ENCODE measurements at regions not wholly inside any gene's neighbourhood (a gene's known extent, or its start where the extent isn't known, plus 50 kb on each side); places are given as distances from the start of the nearest gene placed in this dataset.
"Not testable (repeated sequence)": the region's sequence is repeated elsewhere in the genome, so short reads cannot be mapped to it uniquely, and the experiment has no call there.

GRCh38 chr2:102893870-102894269, 132.0 kb downstream of the TMEM182 start:
- H3K27ac ChIP-seq = no peak overlapping the region
- no peak for TF ChIP-seq CTCF (conservative IDR thresholded peaks at IDR 0.05)

DNA sequence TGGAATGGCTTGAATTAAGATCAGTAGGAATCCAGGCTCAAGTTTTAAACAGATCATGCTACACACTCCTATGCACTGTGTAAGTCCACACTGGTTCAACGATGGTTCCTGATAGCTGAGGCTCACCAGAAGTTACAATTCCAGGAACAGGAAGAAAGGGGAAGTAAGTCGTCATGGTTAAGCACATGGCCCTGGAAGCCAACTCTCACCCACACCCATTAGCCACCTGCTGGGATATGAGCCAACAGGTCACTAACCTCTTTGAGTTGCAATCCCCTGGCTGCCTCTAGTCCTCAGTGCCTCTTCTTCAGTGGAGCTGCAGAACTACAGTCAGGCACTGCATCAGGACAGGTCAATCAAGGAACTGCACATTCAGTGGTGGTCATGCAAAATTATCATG, 133.5 kb downstream of the TMEM182 start:
- no peak overlapping the region for H3K27ac ChIP-seq

GRCh38 chr2:102909240-102909639, 147.4 kb downstream of the TMEM182 start:
- H3K27ac ChIP-seq = not testable (repeated sequence)

More for the DNA sequence above, 133.5 kb downstream of the TMEM182 start:
- no peak for TF ChIP-seq CTCF (conservative IDR thresholded peaks at IDR 0.05)

- no peak overlapping the region for H3K27ac ChIP-seq
- no peak for TF ChIP-seq CTCF (conservative IDR thresholded peaks at IDR 0.05)
These were observed 148.9 kb downstream of the TMEM182 start for GRCh38 chr2:102910724-102911123.

DNA sequence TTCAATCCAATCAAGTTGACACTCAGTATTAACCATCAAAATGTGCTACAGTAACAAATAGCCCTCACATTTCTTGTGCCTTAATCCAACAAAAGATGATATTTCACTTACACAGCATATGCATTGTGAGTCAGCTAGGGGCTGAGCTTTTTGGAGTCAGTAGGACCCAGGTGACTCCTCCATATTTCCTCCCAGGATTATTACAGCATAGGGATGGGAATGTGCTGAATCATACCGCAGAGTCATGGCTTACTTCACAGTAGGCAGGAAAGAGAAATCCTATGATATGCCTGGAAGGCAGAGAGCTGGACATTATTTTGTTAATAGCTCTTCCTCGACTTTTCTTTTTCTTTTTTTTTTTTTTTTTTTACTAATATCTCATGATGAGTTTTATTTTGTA, 153.3 kb downstream of the TMEM182 start:
- no peak overlapping the region for H3K27ac ChIP-seq
- no peak for TF ChIP-seq CTCF (conservative IDR thresholded peaks at IDR 0.05)

DNA sequence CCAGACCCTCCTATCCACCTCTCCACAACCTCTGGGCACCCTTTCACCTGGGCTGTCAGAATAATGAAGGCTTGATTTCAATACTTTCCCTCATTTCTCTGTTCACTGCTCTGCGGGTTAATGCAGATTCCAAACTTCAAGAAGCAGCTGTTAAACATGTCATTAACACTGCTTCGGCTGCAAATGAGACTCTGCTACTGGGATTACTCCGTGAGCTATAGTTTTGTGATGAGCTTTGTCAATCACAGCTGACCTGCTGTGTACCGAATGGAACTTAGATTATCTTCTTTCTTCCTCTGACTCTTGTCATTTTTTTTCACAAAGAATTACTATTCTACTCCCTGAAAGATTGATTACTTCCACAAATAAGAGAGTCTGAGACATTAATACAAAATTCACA, 160.5 kb downstream of the TMEM182 start:
- no peak for TF ChIP-seq CTCF (conservative IDR thresholded peaks at IDR 0.05)
- H3K27ac ChIP-seq = no peak overlapping the region

GRCh38 chr2:102925003-102925402, 163.2 kb downstream of the TMEM182 start:
- TF ChIP-seq CTCF (conservative IDR thresholded peaks at IDR 0.05) = no peak
- H3K27ac ChIP-seq = no peak overlapping the region

- no peak for TF ChIP-seq CTCF (conservative IDR thresholded peaks at IDR 0.05)
- H3K27ac ChIP-seq = no peak overlapping the region
These were observed 166.0 kb downstream of the TMEM182 start for GRCh38 chr2:102927854-102928267.
